GM23248 (cell line): ENCODE measurements at regions not wholly inside any gene's neighbourhood (a gene's known extent, or its start where the extent isn't known, plus 50 kb on each side); places are given as distances from the start of the nearest gene placed in this dataset.

Source experiments
- EZH2 ChIP-seq: fragments of 200-600 bp; sonication (generic); IDR thresholded peaks from 2 replicates; pipeline ENCODE4 v1.6.1; 2018; ENCODE audit warnings: antibody characterized with exemption, mild to moderate bottlenecking; ENCODE audit not compliant: insufficient read depth, poor library complexity, severe bottlenecking
- EZH2phosphoT487 ChIP-seq: fragments of 200-600 bp; sonication (generic); IDR thresholded peaks from 2 replicates; pipeline ENCODE4 v1.6.1; 2018; ENCODE audit warnings: antibody characterized with exemption, moderate library complexity, mild to moderate bottlenecking, low read depth; ENCODE audit not compliant: insufficient read depth

GRCh38 chr5:2130361-2130760 lies 247.6 kb upstream of the IRX4 start:
- TF ChIP-seq EZH2phosphoT487 (no peak), EZH2 (no peak)
